Dendritic cell treated with granulocyte-macrophage colony-stimulating factor and Interleukin-4, amounts not matched to agents 40 ng/mL and 50 ng/mL, for 4 days (primary cell): ENCODE measurements at regions not wholly inside any gene's neighbourhood (a gene's known extent, or its start where the extent isn't known, plus 50 kb on each side); places are given as distances from the start of the nearest gene placed in this dataset.
"Not testable (repeated sequence)": the region's sequence is repeated elsewhere in the genome, so short reads cannot be mapped to it uniquely, and the experiment has no call there.

ENCODE experiments used
- H3K27ac Mint-ChIP-seq: one replicate; pipeline ENCODE4 v1.8.0; 2022; ENCODE audit warnings: mild to moderate bottlenecking, mixed read lengths
- H3K27me3 Mint-ChIP-seq: one replicate; pipeline ENCODE4 v1.8.0; 2022; ENCODE audit warnings: mild to moderate bottlenecking, mixed read lengths
- H3K36me3 Mint-ChIP-seq: one replicate; pipeline ENCODE4 v1.8.0; 2022; ENCODE audit warnings: low read depth, mixed read lengths
- H3K4me1 Mint-ChIP-seq: one replicate; pipeline ENCODE4 v1.8.0; 2022; ENCODE audit warnings: low read depth, mixed read lengths
- H3K4me3 Mint-ChIP-seq: one replicate; pipeline ENCODE4 v1.8.0; 2022; ENCODE audit warnings: mild to moderate bottlenecking, moderate library complexity, mixed read lengths
- H3K9me3 Mint-ChIP-seq: one replicate; pipeline ENCODE4 v1.8.0; 2022; ENCODE audit warnings: mixed read lengths
- intact Hi-C: fragments of 100-400 bp; cut with micrococcal nuclease; formaldehyde crosslinking; loops from one replicate; pipeline ENCODE4 v1.15.0; 2022

DNA sequence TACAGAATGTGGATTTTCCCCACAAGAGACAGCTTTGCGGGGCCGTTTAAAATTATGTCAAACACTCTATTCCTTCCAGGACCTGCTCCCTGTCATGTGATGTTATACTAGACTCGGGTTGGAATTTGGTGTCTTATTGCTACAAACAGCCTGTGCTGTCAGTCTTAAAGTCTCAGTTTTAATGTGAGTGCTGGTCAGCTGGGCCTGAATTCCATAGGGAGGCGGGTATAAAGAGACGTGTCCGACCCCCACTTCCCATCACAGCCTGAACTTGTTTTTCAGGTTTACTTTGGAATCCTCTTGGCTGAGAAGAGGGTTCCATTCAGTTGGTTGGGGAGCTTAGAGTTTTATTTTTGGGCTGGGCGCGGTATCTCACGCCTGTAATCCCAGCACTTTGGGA is 146.5 kb upstream of the ZNF469 start:
- Mint-ChIP-seq H3K27me3 (peaks cover 56% of the 10 kb centered on the region), H3K4me1 (peaks cover 20% of the 10 kb centered on the region)
- H3K9me3 Mint-ChIP-seq, intact Hi-C loops, H3K27ac Mint-ChIP-seq, H3K4me3 Mint-ChIP-seq, H3K36me3 Mint-ChIP-seq: not testable (repeated sequence)

DNA sequence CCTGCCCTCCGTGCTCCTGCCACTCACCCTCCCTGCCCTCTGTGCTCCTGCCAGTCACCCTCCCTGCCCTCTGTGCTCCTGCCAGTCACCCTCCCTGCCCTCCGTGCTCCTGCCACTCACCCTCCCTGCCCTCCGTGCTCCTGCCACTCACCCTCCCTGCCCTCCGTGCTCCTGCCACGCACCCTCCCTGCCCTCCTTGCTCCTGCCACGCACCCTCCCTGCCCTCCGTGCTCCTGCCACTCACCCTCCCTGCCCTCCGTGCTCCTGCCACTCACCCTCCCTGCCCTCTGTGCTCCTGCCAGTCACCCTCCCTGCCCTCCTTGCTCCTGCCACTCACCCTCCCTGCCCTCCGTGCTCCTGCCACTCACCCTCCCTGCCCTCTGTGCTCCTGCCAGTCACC is 145.4 kb upstream of the ZNF469 start:
- H3K4me3 Mint-ChIP-seq, intact Hi-C loops, H3K9me3 Mint-ChIP-seq, H3K36me3 Mint-ChIP-seq, H3K27ac Mint-ChIP-seq: not testable (repeated sequence)
- Mint-ChIP-seq H3K27me3 (peaks cover 59% of the 10 kb centered on the region), H3K4me1 (peaks cover 20% of the 10 kb centered on the region)

DNA sequence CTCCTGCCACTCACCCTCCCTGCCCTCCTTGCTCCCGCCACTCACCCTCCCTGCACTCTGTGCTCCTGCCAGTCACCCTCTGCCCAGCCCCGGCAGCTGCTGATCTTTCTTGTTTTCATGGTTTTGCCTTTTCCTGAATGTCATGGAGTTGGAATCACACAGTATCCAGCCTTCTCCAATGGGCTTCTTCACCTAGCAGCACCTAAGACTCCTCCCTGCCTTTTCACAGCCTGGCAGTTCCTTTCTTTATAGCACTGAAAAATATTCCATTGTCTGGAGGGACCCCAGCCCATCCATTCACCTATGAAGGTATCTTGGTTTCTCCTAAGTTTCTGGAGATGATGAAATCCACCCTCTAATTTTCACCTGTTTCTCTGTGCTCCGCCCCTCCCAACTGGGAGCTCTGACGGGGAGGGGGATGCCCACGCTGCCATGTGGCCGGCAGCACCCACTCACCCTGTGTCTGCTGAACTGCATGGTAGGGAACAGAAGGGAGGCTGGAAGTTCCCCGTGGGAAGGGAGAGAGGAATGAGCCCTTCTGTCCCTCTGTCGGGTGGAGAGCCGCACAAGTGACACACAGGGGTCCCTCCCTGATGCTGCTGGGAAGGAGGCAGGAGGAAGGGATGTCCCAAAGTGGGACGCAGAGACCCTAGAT is 144.9 kb upstream of the ZNF469 start:
- H3K4me3 Mint-ChIP-seq, intact Hi-C loops, H3K27ac Mint-ChIP-seq, H3K9me3 Mint-ChIP-seq, H3K36me3 Mint-ChIP-seq: not testable (repeated sequence)
- H3K4me1 Mint-ChIP-seq: peaks cover 20% of the 10 kb centered on the region
- H3K27me3 Mint-ChIP-seq: peaks cover 58% of the 10 kb centered on the region

DNA sequence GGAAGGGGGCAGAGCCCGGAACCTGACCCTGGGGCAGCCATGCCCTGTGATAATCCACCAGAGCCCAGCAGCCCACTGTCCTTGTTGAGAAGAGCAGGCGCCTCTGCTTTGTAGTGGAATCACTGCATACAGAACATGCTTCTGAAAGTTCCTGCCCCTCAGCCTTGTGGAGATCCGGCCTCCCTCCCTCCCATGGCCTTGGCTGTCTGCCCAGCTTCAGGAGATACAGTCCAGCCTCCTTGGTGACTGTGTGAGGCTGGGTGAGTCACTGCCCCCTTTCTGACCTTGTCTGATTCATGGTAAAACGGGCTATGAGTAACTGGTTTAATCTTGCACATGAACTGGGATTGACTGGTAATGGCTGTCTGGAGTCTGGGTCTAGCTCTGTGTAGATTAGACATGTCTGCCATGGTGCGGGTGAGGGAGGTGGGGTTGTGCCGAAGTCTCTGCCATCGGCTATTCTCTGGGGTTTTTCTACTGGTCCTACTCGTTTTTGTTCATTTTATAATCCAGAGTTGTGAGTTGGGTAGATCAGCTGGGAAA is 144.0 kb upstream of the ZNF469 start:
- intact Hi-C loops, H3K36me3 Mint-ChIP-seq, H3K4me3 Mint-ChIP-seq, H3K27ac Mint-ChIP-seq, H3K9me3 Mint-ChIP-seq: not testable (repeated sequence)
- peaks cover 61% of the 10 kb centered on the region for H3K27me3 Mint-ChIP-seq
- peaks cover 20% of the 10 kb centered on the region for H3K4me1 Mint-ChIP-seq

DNA sequence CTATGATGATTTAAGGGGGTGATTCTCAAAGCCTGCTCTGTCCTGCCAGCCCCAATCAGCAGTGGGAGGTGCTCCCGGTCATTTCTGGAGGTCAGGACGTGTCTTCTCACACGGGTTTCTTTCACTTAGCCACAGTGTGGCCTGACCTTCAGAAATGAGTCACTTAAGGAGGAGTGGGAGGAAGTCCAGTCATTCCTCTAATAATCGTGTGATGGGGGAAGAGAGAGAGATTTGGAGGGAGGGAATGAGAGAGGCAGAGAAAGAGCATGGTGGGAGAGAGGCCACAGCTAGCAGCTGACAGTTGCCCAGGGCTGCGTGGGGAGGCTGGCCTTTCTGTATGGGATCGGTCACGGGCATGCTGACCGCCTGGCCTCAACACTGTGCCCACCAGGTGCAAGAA is 142.6 kb upstream of the ZNF469 start:
- peaks cover 12% of the 10 kb centered on the region for H3K9me3 Mint-ChIP-seq
- H3K4me3 Mint-ChIP-seq, H3K27ac Mint-ChIP-seq, intact Hi-C loops, H3K36me3 Mint-ChIP-seq: not testable (repeated sequence)
- H3K27me3 Mint-ChIP-seq: peaks cover 52% of the 10 kb centered on the region
- peaks cover 24% of the 10 kb centered on the region for H3K4me1 Mint-ChIP-seq

DNA sequence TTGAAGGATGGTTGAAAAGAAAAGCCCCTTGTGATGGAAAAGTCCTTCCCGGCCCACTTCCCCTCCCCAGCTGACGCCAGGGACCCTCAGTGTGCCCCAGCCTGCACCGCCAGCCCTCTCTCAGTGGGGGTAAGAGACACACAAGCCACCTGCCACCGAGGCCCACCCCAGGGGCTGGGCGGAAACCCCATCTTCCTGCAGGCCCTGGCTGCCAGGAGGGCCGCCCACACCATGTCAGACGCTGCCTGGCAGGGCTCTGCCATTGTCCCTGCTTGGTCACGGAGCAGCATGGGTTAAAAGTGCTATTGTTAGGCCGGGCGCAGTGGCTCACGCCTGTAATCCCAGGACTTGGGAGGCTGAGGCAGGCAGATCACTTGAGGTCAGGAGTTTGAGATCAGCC is 142.0 kb upstream of the ZNF469 start:
- not testable (repeated sequence) for H3K27ac Mint-ChIP-seq
- peaks cover 30% of the 10 kb centered on the region for H3K4me1 Mint-ChIP-seq

DNA sequence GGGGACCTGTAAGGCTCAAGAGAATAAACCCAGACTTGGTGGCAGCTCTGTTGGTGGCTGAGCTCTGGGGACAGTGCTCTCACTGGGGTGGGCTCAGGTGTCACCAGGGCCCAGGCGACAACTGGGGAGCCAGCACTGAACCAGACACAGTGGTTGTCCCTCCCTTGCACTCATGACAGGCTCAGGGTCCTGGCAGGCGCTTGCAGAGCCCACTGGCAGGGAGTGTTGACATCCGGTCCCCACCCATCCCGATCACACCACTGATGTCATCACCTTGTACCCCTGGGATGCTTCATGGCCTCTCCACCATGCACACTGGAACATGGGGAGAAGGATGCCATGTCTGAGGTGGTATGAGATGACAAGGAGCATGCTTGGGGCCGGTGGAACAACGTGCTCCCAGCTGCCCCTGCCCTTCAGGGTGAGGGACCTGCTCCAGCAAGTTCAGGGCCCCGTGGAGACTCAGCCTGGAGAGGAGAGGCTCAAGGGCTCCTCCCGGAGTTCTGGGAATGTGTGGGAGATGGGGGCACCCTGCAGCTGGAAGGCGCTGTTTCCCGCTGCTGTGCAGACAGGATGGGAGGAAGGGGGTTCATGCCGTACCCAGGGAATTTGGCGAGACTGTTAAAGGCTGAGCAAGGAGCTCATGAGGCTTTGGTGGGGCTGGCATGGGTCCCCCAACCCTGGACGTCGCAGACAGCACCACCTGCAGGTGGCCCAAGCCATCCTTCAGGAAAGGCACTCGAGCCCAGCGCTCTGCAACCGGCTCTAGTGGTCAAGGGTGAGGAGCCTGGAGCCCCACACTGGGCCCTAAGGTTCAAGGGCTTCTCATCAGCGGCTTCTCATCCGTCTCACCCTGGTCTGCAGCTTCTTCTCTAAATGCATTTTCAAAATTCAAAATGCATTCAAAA is 141.1 kb upstream of the ZNF469 start:
- H3K36me3 Mint-ChIP-seq, intact Hi-C loops, H3K4me3 Mint-ChIP-seq, H3K27ac Mint-ChIP-seq: not testable (repeated sequence)
- H3K27me3 Mint-ChIP-seq: peaks cover 48% of the 10 kb centered on the region
- H3K4me1 Mint-ChIP-seq: peaks cover 32% of the 10 kb centered on the region
- H3K9me3 Mint-ChIP-seq: peaks cover 12% of the 10 kb centered on the region

More for the DNA sequence above, 142.0 kb upstream of the ZNF469 start:
- H3K36me3 Mint-ChIP-seq, intact Hi-C loops, H3K4me3 Mint-ChIP-seq: not testable (repeated sequence)
- Mint-ChIP-seq H3K27me3 (peaks cover 50% of the 10 kb centered on the region), H3K9me3 (peaks cover 12% of the 10 kb centered on the region)

DNA sequence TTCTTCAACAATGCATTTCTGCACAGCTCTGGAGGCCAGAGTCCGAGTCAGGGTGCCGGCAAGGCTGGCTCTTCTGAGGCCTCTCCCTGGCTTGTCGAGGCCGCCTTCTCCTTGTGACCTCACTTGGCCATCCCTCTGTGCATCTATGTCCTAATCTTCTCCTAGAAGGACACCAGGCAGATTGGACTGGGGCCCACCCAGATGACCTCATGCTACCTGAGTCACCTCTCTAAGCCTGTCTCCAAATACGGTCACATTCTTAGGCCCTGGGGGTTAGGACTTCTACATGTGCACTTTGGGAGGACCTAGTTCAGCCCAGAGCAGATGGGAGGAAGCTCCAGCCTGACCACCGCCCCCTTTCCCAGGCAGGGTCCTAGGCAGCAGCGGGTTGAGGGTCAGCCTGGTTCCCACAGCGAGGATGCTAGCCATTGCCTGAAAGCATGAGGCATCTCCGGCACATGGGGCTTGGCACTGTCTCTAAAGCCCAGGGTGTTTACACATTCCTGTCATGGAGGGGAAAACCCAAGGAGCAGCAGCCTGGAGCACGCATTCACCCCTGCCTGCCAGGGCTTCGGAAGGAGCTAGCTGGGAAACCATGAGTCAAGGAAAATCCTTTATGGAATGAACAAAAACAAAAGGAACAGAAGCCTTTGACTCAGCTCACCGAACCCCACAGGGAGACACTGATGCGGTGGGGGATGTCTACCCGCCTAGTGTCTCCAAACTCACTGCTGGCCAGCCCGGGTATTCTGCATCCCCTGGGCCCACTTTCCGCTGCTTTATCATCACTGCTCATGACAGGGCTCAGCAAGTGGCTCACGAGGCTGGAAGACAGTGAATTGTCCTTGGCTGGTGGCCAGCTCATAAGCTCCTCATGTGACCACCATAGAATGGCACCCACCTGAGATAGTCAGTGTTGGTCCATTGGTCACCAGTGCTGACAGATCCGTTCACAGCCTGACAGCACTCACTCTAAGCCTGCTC is 140.2 kb upstream of the ZNF469 start:
- H3K27ac Mint-ChIP-seq, intact Hi-C loops, H3K36me3 Mint-ChIP-seq, H3K4me3 Mint-ChIP-seq: not testable (repeated sequence)
- H3K27me3 Mint-ChIP-seq: peaks cover 46% of the 10 kb centered on the region
- peaks cover 31% of the 10 kb centered on the region for H3K4me1 Mint-ChIP-seq
- peaks cover 12% of the 10 kb centered on the region for H3K9me3 Mint-ChIP-seq

DNA sequence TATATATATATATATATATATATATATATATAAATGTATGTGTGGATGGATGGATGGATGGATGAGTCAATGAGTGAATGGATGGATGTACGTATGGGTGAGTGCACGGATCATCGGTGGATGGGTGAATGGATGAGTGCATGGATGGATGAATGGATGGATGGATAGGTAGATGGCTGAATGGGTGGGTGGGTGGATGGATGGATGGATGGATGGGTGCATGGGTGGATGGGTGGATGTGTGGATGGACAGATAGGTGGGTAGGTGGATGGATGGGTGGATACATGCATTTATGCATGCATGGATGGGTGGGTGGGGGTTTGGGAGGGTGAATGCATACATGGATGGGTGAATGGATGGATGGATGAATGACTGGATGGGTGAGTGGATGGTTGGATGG is 138.8 kb upstream of the ZNF469 start:
- Mint-ChIP-seq H3K27me3 (peaks cover 45% of the 10 kb centered on the region), H3K9me3 (peaks cover 12% of the 10 kb centered on the region)
- intact Hi-C loops: not testable (repeated sequence)

DNA sequence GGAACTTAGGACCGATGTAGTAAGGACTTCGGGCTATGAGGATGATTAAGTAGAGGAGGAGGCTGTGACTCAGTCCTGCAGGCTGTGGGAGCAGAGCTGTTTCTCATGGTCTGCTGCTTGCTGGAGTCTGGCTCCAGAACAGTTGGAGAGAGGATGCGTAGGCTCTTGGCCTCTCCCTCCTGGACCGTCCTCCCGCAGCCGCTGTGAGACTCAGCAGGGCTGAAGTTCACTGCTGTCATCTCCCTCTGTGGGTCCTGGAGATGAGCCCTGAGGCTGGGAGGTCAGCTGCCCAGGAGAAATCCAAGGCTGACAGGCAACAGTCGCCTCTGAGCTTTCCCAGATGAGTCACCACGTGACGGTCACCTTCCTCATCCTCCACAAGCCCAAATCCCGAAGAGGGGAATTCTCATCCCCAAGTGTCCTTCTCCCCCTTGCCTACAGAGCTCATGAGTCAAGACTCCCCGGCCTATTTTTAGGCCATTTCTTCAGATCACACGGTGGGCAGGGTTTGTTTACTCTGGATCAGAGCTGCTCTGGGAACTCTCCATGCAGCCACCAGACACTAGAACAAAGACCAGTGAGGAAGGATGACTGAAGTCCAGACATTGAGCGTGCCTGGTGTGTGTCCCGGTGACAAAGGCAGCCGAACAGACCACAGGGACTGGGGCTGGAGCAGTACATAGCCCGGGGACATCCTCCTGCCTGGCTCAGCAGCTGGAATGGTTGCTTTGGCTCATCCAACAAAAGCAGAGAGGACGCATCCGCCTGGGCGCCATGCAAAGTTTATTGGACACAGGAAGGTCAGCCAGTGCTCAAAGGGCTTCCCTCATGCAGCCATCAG is 137.3 kb upstream of the ZNF469 start:
- H3K27ac Mint-ChIP-seq, H3K36me3 Mint-ChIP-seq, intact Hi-C loops, H3K4me3 Mint-ChIP-seq: not testable (repeated sequence)
- Mint-ChIP-seq H3K27me3 (peaks cover 49% of the 10 kb centered on the region), H3K9me3 (peaks cover 12% of the 10 kb centered on the region), H3K4me1 (peaks cover 13% of the 10 kb centered on the region)

More for the DNA sequence above, 138.8 kb upstream of the ZNF469 start:
- H3K4me3 Mint-ChIP-seq, H3K27ac Mint-ChIP-seq, H3K36me3 Mint-ChIP-seq: not testable (repeated sequence)
- peaks cover 19% of the 10 kb centered on the region for H3K4me1 Mint-ChIP-seq

DNA sequence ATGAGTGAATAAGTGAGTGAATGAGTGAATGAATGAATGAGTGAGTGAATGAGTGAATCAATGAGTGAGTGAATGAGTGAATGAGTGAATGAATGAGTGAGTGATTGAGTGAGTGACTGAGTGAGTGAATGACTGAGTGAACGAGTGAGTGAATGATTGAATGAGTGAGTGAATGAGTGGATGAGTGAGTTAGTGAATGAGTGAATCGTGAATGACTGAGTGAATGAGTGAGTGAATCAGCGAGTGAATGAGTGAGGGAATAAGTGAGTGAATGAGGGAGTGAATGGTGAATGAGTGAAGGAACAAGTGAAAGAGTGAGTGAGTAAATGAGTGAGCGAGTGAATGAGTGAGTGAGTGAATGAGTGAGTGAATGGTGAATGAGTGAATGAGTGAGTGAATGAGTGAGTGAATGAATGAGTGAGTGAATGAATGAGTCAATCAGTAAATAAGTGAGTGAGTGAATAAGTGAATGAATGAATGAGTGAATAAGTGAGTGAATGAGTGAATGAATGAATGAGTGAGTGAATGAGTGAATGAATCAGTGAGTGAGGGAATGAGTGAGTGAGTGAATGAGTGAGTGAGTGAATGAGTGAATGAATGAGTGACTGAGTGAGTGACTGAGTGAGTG is 135.7 kb upstream of the ZNF469 start:
- peaks cover 12% of the 10 kb centered on the region for H3K4me1 Mint-ChIP-seq
- intact Hi-C loops, H3K27ac Mint-ChIP-seq: not testable (repeated sequence)

DNA sequence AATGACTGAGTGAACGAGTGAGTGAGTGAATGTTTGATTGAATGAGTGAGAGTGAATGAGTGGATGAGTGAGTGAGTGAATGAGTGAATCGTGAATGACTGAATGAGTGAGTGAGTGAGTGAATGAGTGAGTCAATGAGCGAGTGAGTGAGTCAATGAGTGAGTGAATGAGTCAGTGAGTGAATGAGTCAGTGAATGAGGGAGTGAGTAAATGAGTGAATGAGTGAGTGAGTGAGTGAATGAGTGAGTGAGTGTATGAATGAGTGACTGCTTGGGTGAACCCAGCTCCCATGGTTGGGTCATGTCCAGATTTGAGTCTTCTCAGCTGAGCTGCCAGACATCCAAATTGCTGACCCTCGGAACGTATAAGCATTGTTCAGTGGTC is 135.2 kb upstream of the ZNF469 start:
- intact Hi-C loops, H3K27ac Mint-ChIP-seq, H3K4me3 Mint-ChIP-seq, H3K36me3 Mint-ChIP-seq: not testable (repeated sequence)
- Mint-ChIP-seq H3K4me1 (peaks cover 12% of the 10 kb centered on the region), H3K27me3 (peaks cover 38% of the 10 kb centered on the region), H3K9me3 (peaks cover 12% of the 10 kb centered on the region)

More for the DNA sequence above, 135.7 kb upstream of the ZNF469 start:
- not testable (repeated sequence) for H3K4me3 Mint-ChIP-seq, H3K36me3 Mint-ChIP-seq
- peaks cover 12% of the 10 kb centered on the region for H3K9me3 Mint-ChIP-seq
- peaks cover 42% of the 10 kb centered on the region for H3K27me3 Mint-ChIP-seq
